ACC112 (cell line): ENCODE measurements at regions not wholly inside any gene's neighbourhood (a gene's known extent, or its start where the extent isn't known, plus 50 kb on each side); places are given as distances from the start of the nearest gene placed in this dataset.
"Not testable (repeated sequence)": the region's sequence is repeated elsewhere in the genome, so short reads cannot be mapped to it uniquely, and the experiment has no call there.

Source experiments
- H2AFZ ChIP-seq: fragments of 200-600 bp; sonication (generic); one replicate; pipeline ENCODE4 v1.6.0; 2017; ENCODE audit warnings: antibody characterized with exemption, low read length; ENCODE audit not compliant: unreplicated experiment
- H3K27ac ChIP-seq: fragments of 200-600 bp; sonication (generic); 2 replicates; pipeline ENCODE4 v1.5.1; 2014; ENCODE audit warnings: low read depth, mild to moderate bottlenecking, antibody characterized with exemption, low read length, moderate library complexity
- H3K27me3 ChIP-seq: fragments of 200-600 bp; sonication (generic); 2 replicates; pipeline ENCODE4 v1.6.1; 2014; ENCODE audit warnings: mild to moderate bottlenecking, antibody characterized with exemption, low read length, moderate library complexity, mixed read lengths; ENCODE audit not compliant: insufficient read depth
- H3K36me3 ChIP-seq: fragments of 200-600 bp; sonication (generic); 2 replicates; pipeline ENCODE4 v1.6.1; 2016; ENCODE audit warnings: mild to moderate bottlenecking, antibody characterized with exemption, low read length, moderate library complexity, mixed read lengths; ENCODE audit not compliant: insufficient read depth
- H3K4me1 ChIP-seq: fragments of 200-600 bp; sonication (generic); one replicate; pipeline ENCODE4 v1.6.1; 2016; ENCODE audit warnings: low read length, mixed read lengths; ENCODE audit not compliant: insufficient read depth, unreplicated experiment, control insufficient read depth
- H3K4me3 ChIP-seq: fragments of 200-600 bp; sonication (generic); 2 replicates; pipeline ENCODE4 v1.5.1; 2014; ENCODE audit warnings: mild to moderate bottlenecking, low read depth, low read length
- H3K79me2 ChIP-seq: fragments of 200-600 bp; sonication (generic); one replicate; pipeline ENCODE4 v1.6.0; 2016; ENCODE audit warnings: low read length; ENCODE audit not compliant: control insufficient read depth, unreplicated experiment, insufficient read depth

- no peaks in the 10 kb centered on the region for H3K36me3 ChIP-seq
- no peaks in the 10 kb centered on the region for H3K79me2 ChIP-seq
- H3K4me3 ChIP-seq = no peak overlapping the region
- H3K27ac ChIP-seq = no peak overlapping the region
- H3K4me1 ChIP-seq = no peaks in the 10 kb centered on the region
- no peak overlapping the region for H2AFZ ChIP-seq
- no peaks in the 10 kb centered on the region for H3K27me3 ChIP-seq
Observed at GRCh38 chr1:189805735-189806134, 671.9 kb downstream of the BRINP3 start.

GRCh38 chr1:189810639-189811038 lies 667.0 kb downstream of the BRINP3 start:
- not testable (repeated sequence) for H3K79me2 ChIP-seq, H2AFZ ChIP-seq, H3K36me3 ChIP-seq, H3K27me3 ChIP-seq, H3K27ac ChIP-seq, H3K4me3 ChIP-seq, H3K4me1 ChIP-seq

GRCh38 chr1:189811960-189812359 lies 665.7 kb downstream of the BRINP3 start:
- Histone ChIP-seq H3K4me1 (no peaks in the 10 kb centered on the region), H3K36me3 (no peaks in the 10 kb centered on the region), H2AFZ (no peak overlapping the region), H3K4me3 (no peak overlapping the region), H3K79me2 (no peaks in the 10 kb centered on the region), H3K27ac (no peak overlapping the region), H3K27me3 (no peaks in the 10 kb centered on the region)

GRCh38 chr1:189816558-189816957 lies 661.1 kb downstream of the BRINP3 start:
- Histone ChIP-seq H3K79me2 (no peaks in the 10 kb centered on the region), H3K27ac (no peak overlapping the region), H2AFZ (no peak overlapping the region), H3K27me3 (no peaks in the 10 kb centered on the region), H3K36me3 (no peaks in the 10 kb centered on the region), H3K4me1 (no peaks in the 10 kb centered on the region), H3K4me3 (no peak overlapping the region)

GRCh38 chr1:189819751-189820150 lies 657.9 kb downstream of the BRINP3 start:
- Histone ChIP-seq H2AFZ (no peak overlapping the region), H3K79me2 (no peaks in the 10 kb centered on the region), H3K36me3 (no peaks in the 10 kb centered on the region), H3K27me3 (no peaks in the 10 kb centered on the region), H3K4me3 (no peak overlapping the region), H3K27ac (no peak overlapping the region), H3K4me1 (no peaks in the 10 kb centered on the region)

- Histone ChIP-seq H3K27ac (no peak overlapping the region), H3K36me3 (no peaks in the 10 kb centered on the region), H3K79me2 (no peaks in the 10 kb centered on the region), H3K27me3 (no peaks in the 10 kb centered on the region), H3K4me1 (no peaks in the 10 kb centered on the region), H3K4me3 (no peak overlapping the region), H2AFZ (no peak overlapping the region)
Observed at GRCh38 chr1:189821833-189822232, 655.8 kb downstream of the BRINP3 start.

GRCh38 chr1:189834813-189835212 lies 642.9 kb downstream of the BRINP3 start:
- H3K4me1 ChIP-seq = no peaks in the 10 kb centered on the region
- H2AFZ ChIP-seq = no peak overlapping the region
- no peak overlapping the region for H3K4me3 ChIP-seq
- no peaks in the 10 kb centered on the region for H3K27me3 ChIP-seq
- no peaks in the 10 kb centered on the region for H3K36me3 ChIP-seq
- no peaks in the 10 kb centered on the region for H3K79me2 ChIP-seq
- no peak overlapping the region for H3K27ac ChIP-seq

- no peak overlapping the region for H3K4me3 ChIP-seq
- no peak overlapping the region for H3K27ac ChIP-seq
- H3K4me1 ChIP-seq = no peaks in the 10 kb centered on the region
- H3K27me3 ChIP-seq = no peaks in the 10 kb centered on the region
- H3K79me2 ChIP-seq = no peaks in the 10 kb centered on the region
- no peak overlapping the region for H2AFZ ChIP-seq
- H3K36me3 ChIP-seq = no peaks in the 10 kb centered on the region
Observed at GRCh38 chr1:189847613-189848012, 630.1 kb downstream of the BRINP3 start.

GRCh38 chr1:189851806-189852367 lies 625.8 kb downstream of the BRINP3 start:
- H3K4me3 ChIP-seq = no peak overlapping the region
- no peak overlapping the region for H2AFZ ChIP-seq
- H3K36me3 ChIP-seq = no peaks in the 10 kb centered on the region
- H3K27ac ChIP-seq = no peak overlapping the region
- no peaks in the 10 kb centered on the region for H3K27me3 ChIP-seq
- no peaks in the 10 kb centered on the region for H3K79me2 ChIP-seq
- no peaks in the 10 kb centered on the region for H3K4me1 ChIP-seq

- no peak overlapping the region for H3K4me3 ChIP-seq
- H2AFZ ChIP-seq = no peak overlapping the region
Observed at GRCh38 chr1:189859385-189859977, 618.2 kb downstream of the BRINP3 start.

GRCh38 chr1:189866606-189867005 lies 611.1 kb downstream of the BRINP3 start:
- Histone ChIP-seq H3K4me1 (no peaks in the 10 kb centered on the region), H3K27me3 (no peaks in the 10 kb centered on the region), H3K4me3 (no peak overlapping the region), H3K79me2 (no peaks in the 10 kb centered on the region), H3K27ac (no peak overlapping the region), H3K36me3 (no peaks in the 10 kb centered on the region), H2AFZ (no peak overlapping the region)

More at GRCh38 chr1:189859385-189859977, 618.2 kb downstream of the BRINP3 start:
- no peaks in the 10 kb centered on the region for H3K79me2 ChIP-seq
- no peaks in the 10 kb centered on the region for H3K4me1 ChIP-seq
- H3K27ac ChIP-seq = no peak overlapping the region
- no peaks in the 10 kb centered on the region for H3K36me3 ChIP-seq
- H3K27me3 ChIP-seq = no peaks in the 10 kb centered on the region
